ENCODE measurements at regions not wholly inside any gene's neighbourhood (a gene's known extent, or its start where the extent isn't known, plus 50 kb on each side); places are given as distances from the start of the nearest gene placed in this dataset.
"Not testable (repeated sequence)": the region's sequence is repeated elsewhere in the genome, so short reads cannot be mapped to it uniquely, and the experiment has no call there.

DNA sequence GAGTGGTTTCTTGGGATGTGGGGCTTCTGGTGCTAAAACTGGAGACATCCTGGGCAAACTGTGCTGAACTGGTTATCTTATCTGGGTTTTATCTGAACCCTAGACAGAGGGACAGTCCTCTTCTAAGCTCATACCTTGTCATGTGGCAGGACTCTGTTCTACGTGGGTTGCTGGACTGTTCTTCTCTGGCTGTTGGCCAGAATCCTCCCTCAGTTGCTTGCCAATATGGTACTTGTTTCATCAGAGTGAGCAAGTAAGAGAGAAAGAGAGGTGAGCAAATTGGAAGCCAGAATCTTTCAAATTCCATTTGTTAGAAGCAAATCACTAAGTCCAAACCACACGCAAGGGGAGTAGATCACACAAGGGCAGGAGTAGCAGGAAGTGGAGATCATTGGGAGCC is 291.5 kb upstream of the TBL1XR1 start:
- in situ Hi-C loops (cut with HindIII; ENCODE audit: low pct_unique_long_range_greater_than_20kb, low sequenced_read_pairs) = no loop called here
- DNase-seq (ENCODE audit: low read depth, low spot score) = no peak

DNA sequence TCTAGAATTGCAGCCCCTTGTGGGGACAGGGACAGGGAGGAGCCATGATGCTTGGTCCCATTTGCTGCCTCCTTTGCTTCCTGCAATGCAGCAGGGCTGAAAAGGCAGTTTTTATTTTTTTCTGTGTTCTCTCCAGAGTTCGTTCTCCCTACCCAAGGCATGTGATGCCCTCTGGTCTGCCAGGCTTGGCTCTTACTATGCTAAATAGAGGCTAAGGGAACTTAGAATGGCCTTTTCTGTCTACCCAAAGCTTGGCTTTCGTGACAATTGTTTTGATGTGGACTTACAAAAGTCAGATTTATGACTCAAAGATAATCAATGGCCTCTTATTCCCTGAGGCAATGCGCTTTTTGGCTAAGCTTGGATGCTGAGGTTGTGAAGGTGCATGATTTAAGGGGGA is 293.3 kb upstream of the TBL1XR1 start:
- in situ Hi-C loops (cut with HindIII; ENCODE audit: low pct_unique_long_range_greater_than_20kb, low sequenced_read_pairs) = no loop called here

DNA sequence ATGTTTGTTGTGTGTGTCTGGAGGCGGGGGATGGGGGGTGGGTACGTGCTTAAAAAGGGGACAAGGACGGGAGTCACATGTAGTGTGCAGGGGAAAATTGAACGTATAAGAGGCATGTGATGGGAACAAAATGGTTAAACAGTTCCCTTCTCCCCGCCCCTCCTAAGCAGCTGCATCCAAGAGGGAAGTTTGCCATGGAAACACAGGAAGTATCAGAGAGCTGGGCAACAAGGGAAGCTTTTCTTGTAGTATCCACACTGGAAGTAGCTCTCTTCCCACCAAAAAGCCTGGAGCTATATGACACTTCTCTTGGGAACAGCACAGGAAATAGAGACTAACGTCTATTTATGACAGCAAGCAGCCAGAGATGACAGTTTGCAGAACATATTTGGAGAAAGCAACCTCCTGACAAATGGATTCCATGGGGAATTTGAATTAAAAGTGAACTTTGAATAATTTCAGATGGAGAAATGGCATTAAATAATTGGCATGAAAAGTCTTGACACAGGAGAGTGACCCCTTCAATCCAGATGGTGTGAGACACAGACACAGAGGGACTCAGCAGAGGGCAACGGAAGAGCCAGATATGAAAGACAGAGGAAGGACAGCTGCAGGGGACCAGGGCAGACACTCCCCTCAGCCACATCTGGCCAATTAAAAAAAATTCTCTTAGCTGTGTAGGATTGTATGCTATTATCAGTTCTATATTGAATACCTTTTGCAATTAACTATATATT is 294.2 kb upstream of the TBL1XR1 start:
- DNase-seq (ENCODE audit: low read depth, low spot score) = peak; percentile 100
- in situ Hi-C loops (cut with HindIII; ENCODE audit: low pct_unique_long_range_greater_than_20kb, low sequenced_read_pairs) = no loop called here

More for the DNA sequence above, 293.3 kb upstream of the TBL1XR1 start:
- peak; percentile 95 for DNase-seq (ENCODE audit: low read depth, low spot score)

GRCh38 chr3:177493091-177493490 is 295.8 kb upstream of the TBL1XR1 start:
- in situ Hi-C loops (cut with HindIII; ENCODE audit: low pct_unique_long_range_greater_than_20kb, low sequenced_read_pairs) = no loop called here
- no peak for DNase-seq (ENCODE audit: low read depth, low spot score)

GRCh38 chr3:177494216-177494615 is 296.9 kb upstream of the TBL1XR1 start:
- in situ Hi-C loops (cut with HindIII; ENCODE audit: low pct_unique_long_range_greater_than_20kb, low sequenced_read_pairs) = no loop called here
- DNase-seq (ENCODE audit: low read depth, low spot score) = no peak

- DNase-seq (ENCODE audit: low read depth, low spot score) = no peak
- in situ Hi-C loops (cut with HindIII; ENCODE audit: low pct_unique_long_range_greater_than_20kb, low sequenced_read_pairs) = no loop called here
Observed at GRCh38 chr3:177495566-177495965, 298.3 kb upstream of the TBL1XR1 start.

GRCh38 chr3:177498037-177498857 is 301.0 kb upstream of the TBL1XR1 start:
- peak; percentile 41 for DNase-seq (ENCODE audit: low read depth, low spot score)
- in situ Hi-C loops (cut with HindIII; ENCODE audit: low pct_unique_long_range_greater_than_20kb, low sequenced_read_pairs) = no loop called here

DNA sequence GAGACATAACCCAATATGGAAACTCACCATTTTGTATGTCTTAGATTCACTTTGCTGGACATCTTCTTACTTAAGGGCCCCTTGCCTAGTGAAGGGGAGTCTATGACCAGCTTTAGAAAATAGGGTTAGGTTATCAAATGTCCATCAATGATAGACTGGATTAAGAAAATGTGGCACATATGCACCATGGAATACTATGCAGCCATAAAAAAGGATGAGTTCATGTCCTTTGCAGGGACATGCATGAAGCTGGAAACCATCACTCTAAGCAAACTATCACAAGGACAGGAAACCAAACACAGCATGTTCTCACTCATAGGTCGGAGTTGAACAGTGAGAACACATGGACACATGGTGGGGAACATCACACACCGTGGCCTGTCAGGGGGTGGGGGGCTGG is 301.8 kb upstream of the TBL1XR1 start:
- in situ Hi-C loops (cut with HindIII; ENCODE audit: low pct_unique_long_range_greater_than_20kb, low sequenced_read_pairs); DNase-seq (ENCODE audit: low read depth, low spot score): not testable (repeated sequence)

DNA sequence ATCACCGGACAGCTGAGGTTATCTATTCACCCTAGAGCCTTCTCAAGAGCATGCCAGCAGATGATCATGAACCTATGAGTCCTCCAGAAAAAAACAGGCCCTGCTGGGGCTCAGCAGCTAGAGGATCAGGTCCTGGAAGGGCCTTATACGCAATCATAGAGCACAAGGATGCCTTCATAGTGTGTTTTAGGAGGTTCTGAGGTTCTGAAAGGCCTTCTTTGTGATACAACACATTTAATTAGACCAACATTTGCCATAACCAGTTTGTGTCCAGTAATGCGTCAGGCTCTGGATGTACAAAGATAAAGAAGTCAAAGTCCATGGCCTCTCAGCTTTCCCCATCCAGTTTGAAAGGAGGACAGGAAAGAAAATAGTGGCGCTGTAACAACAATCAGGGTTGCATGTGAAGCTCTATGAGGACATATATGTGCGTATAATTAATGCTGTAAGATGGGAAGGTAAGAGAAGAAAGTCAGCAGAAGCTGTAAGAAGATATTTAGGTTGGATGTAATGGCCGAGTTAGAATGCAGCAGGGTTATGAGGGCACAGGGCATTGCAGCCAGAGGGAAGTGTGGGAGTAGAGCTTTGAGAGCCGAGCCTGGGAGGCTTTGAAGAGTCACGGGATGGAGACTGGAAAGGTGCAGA is 302.6 kb upstream of the TBL1XR1 start:
- in situ Hi-C loops (cut with HindIII; ENCODE audit: low pct_unique_long_range_greater_than_20kb, low sequenced_read_pairs) = no loop called here

GRCh38 chr3:177510693-177511216 is 313.5 kb upstream of the TBL1XR1 start:
- no peak for DNase-seq (ENCODE audit: low read depth, low spot score)
- in situ Hi-C loops (cut with HindIII; ENCODE audit: low pct_unique_long_range_greater_than_20kb, low sequenced_read_pairs) = no loop called here

More for the DNA sequence above, 302.6 kb upstream of the TBL1XR1 start:
- peak; percentile 93 for DNase-seq (ENCODE audit: low read depth, low spot score)

DNA sequence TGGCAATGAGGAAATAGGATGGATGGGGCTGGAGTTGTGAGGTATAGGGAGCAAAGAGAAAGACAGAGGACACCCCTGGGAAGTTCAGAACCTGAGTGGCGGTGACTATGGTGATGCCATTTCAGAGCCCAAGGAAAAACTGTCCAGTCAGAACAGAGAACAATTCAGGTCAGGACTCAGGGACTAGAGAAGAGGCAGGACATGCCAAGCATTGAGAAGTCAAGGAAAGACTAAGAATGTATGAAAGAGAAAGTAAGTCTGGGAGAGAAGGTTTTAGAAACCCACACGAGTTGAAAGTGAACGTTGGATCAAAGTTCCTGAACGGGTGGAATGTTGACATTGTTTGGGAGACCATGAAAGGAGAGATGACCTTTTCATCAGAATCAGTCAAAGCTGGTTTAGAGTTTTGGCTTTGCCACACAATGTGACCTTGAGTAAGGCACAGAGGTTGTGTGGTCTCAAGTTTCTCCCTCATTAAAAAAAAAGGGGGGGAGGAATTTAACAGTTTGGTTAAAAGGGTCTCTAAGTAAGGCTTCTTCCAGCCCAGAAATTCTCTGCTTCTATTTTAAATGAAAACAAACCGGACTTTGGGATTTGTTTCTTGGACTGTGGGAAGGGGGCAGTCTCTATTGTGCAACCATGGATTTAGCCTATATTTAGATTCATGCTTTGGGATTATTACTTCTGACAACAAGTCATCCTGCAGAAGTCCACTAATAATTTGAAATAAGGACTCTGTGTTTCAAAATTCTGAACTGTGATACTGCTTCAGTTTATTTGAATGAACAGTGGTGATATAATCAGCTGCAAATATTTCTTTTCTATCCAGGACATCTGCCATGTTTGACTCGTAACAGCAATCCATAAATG is 315.9 kb upstream of the TBL1XR1 start:
- in situ Hi-C loops (cut with HindIII; ENCODE audit: low pct_unique_long_range_greater_than_20kb, low sequenced_read_pairs) = no loop called here
- DNase-seq (ENCODE audit: low read depth, low spot score) = no peak

- in situ Hi-C loops (cut with HindIII; ENCODE audit: low pct_unique_long_range_greater_than_20kb, low sequenced_read_pairs) = no loop called here
- no peak for DNase-seq (ENCODE audit: low read depth, low spot score)
Observed at GRCh38 chr3:177513815-177514610, 316.7 kb upstream of the TBL1XR1 start.

DNA sequence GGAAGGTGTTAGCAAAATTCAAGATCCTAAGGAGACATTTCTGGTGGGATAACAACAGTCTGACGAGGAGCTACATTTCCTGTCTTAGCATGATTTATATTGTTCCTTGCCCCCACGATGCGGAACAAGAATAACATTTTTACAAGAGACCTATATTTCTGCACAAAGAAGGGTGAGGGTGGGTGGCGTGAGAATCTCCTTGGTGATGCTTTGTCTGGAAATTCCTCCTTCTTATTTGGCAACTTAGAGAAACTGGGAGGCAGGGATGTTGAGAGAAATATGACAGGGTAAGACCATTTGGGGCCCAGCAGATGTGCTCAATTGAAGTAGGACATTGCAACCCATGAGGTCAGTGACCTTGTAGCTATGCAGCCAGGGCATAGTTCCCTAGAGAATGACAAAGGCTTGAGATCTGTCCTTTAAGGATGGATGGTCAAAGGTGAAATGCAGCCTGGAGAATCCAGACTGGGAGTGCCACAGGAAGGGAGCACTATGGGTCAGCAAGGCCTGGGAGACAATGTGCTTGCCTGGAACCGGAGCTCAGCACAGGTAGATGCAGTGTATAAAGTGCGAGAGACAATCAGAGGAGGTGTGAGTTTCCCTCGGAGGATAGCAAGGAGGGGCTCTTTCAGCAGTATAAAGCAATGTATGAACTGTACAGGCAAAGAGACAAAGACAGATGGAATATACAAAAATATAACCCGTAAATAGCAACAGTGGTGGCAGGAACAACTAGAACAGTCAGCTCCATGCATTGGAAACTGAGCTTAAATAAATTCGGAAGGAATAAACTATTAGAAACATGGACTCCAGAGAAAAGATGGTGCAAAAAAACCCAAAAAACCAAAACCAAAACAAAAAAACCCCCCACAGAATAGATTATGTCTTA is 317.6 kb upstream of the TBL1XR1 start:
- in situ Hi-C loops (cut with HindIII; ENCODE audit: low pct_unique_long_range_greater_than_20kb, low sequenced_read_pairs) = no loop called here
- DNase-seq (ENCODE audit: low read depth, low spot score) = no peak

- no peak for DNase-seq (ENCODE audit: low read depth, low spot score)
- in situ Hi-C loops (cut with HindIII; ENCODE audit: low pct_unique_long_range_greater_than_20kb, low sequenced_read_pairs) = no loop called here
Observed at GRCh38 chr3:177515786-177516157, 318.5 kb upstream of the TBL1XR1 start.

DNA sequence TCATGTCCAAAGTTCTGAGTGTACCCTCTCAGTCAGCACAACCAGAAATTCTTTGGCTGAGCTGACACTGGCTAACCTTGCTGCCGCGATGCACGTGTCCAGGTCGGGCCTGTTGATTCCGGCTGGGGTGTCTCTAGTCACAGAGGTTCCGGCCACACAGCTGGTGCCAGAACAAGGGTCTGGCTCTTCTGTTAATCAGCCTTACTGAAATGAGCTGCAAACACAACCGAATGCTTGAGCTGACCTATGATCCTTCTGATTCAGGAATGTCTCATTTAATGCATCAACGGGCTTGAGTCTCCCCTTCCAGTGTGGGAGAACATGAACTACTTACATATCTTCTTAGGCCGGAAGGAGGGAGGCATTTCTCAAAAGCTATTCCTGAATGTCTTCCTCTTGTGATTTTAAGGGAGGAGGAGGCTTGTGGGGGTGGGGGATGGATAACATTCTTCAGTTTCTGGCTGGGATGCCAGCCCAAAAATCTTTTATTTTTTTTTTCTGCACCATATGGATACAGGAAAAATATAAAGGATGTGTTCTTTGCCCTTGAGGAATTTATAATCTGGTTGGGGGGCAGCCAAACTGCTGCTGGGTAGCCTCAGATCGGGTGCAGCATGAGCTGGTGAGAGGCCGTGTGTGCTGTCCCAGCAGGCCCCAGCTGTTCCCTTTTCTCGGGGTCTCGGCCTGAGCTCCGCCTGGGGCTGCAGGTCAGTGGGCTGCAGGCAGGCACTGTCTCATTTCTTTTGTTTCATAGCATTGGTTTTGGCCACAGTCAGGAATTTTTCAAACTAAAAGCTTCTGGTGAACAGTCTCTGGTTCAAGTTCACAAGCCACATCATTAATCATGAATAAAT is 319.1 kb upstream of the TBL1XR1 start:
- in situ Hi-C loops (cut with HindIII; ENCODE audit: low pct_unique_long_range_greater_than_20kb, low sequenced_read_pairs) = no loop called here
- DNase-seq (ENCODE audit: low read depth, low spot score) = no peak
